GM19397 (cell line): ENCODE measurements at regions not wholly inside any gene's neighbourhood (a gene's known extent, or its start where the extent isn't known, plus 50 kb on each side); places are given as distances from the start of the nearest gene placed in this dataset.

ENCODE experiments used
- ATAC-seq: cut with Tn5 transposase; IDR thresholded peaks from one replicate; pipeline ENCODE4 v1.9.1; 2021; ENCODE audit warnings: mild to moderate bottlenecking, moderate library complexity; ENCODE audit not compliant: unreplicated experiment

DNA sequence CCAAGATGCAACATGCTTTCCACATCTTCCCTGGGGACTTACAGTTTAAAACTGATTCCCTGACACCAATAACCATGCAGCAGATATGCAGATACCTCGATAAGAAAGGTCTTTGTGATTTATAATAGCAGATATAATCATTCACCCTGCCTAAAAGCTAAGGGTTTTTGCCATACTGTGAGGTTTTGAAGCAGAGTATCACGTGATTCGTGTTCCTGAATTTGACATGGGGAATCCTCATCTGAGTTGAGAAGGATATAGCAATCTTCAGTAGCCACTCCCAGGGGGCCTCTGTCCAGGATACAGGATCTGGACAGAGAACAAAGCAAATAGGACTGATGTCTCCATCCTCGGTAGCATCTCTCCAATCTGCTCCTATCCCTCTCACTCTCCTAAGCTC, 79.1 kb upstream of the SDK2 start:
- no peak for ATAC-seq

DNA sequence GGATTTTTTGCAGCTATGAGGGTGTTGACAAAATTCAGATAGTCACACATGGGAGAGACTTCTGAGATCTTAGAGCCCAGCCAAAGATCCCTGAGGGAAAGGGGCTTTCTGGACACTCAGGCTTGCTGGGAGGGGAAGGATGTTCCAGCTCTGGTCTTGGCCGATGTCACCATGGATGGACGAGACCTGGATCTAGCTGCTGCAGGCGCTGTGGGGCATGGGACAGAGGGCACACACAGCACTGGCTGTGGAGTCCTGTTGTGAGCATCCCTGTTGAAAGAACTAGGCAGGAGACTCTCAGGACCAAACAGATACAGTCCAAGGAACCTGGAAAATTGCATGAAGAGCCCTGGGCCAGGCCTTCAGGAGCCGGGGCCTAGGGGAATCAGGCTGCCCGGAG, 80.1 kb upstream of the SDK2 start:
- no peak for ATAC-seq

DNA sequence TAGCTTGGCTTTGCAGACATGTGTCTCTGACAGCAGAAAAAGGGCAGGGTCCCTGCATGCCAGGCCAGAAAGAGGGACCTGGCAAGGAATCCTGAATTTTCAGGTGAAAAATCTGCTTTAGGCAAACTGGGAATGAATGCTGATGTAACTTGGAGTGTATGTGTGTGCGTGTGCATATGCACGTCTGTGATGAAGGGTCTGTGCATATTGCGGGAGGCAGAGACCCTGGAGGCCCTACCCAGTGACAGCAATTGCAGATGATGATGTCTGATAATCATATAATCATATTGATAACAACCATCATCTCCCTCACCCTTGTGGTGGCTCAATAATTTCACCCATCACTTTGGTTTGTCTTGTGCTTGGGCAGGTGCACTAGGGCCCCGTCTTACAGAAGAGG, 80.7 kb upstream of the SDK2 start:
- no peak for ATAC-seq

DNA sequence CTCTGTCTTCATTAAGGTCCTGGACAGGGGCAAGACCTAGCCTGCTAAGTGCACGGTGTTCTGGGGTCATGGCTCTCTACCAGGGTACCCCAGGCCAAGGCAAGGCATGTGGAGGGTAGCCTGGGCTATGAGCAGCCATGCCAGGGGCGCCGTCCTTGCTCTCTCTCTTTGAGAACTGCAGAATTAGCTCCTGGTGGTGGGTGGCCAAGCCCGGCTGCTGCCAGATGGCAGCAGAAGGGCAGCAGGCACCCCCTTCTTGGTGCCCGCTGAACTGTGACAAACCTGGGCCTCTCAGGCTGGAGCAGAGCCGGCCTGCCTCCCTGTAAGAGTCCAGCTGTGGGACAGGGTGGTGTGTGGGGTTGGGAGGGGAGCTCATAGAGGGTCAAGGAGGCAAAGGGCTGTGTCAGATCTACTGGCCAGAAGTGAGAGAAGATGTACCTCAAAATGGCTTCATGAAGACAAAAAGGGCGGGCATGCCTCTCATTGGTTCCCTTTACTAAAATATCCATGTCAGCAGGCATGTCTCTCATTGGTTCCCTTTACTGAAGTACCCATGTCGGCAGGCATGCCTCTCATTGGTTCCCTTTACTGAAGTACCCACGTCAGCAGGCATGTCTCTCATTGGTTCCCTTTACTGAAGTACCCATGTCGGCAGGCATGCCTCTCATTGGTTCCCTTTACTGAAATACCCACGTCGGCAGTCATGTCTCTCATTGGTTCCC, 81.7 kb upstream of the SDK2 start:
- ATAC-seq, result no peak

DNA sequence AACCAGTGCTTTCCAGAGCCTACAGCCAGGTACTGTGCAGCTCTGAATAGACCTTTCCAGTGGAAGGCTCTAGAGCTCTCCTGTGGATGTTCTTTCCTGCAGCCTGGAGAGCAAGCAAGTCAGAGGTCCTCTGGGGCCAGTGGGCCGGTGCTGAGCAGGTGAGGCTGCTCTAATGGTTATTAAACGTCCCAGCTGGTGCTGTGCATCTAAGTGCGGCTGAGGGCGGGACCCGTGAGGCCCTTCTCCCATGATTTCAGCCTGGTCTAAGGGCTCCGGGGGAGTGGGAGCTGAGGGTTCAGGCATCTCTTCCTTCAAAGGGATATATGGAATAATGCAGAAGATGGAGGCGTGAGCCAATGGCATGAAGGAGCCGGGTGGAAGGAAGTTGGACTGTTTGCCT, 83.7 kb upstream of the SDK2 start:
- ATAC-seq, result no peak

DNA sequence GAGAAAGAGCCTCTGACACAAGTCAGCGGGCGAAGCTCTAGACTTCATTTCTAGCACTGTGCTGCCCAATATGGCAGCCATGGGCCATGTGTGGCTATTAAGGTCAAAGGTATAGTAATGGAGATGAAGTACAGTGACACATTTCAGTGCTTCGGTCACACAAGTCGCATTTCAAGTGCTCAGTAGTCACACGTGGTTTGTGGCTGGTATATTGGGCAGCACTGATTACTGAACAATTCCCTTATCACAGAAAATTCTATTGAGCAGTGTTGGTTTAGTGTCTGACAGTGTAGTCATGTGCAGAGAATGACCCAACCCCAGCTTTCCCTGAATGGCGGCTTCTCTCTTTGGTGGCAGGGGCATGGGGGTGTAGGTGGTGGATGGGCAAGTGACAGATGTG, 84.9 kb upstream of the SDK2 start:
- ATAC-seq, result no peak

DNA sequence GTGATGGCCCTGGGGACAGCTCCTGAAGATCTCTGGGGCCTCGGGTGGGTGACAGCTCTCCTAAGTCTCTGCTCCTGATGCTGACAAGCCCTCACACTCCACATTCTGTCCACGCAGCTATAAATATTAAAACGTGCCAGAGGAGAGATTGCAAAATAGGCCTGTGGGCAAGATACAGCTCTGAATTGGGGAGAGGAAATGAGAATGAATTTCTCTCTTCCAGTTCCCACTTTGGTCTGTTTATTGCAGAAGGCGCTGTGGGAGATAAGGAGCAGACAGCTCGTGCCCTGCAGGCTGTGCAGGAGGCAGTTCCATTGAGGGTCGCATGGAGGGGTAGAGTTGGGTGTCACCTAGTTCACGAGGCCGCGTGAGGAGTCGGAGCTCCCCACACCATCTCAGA, 87.5 kb upstream of the SDK2 start:
- ATAC-seq, result no peak

DNA sequence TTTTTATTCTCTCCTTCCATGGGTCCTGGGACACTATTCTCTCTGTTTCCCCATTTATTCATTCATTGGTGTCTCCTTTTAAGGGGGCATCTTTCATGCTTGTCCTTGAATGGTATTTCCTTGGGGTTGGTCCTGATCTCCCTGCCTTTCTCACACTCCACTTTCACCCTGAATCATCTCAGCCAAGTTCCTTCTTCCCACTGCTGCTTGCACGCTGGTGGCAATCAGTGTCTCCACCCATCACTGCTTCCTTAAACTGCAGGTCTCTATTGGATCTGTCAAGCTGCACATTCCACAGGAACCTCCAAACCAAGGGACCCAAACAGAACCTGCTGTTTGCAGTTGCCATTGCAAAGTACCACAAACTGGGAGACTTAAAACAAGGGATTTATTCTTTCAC, 89.3 kb upstream of the SDK2 start:
- no peak for ATAC-seq

DNA sequence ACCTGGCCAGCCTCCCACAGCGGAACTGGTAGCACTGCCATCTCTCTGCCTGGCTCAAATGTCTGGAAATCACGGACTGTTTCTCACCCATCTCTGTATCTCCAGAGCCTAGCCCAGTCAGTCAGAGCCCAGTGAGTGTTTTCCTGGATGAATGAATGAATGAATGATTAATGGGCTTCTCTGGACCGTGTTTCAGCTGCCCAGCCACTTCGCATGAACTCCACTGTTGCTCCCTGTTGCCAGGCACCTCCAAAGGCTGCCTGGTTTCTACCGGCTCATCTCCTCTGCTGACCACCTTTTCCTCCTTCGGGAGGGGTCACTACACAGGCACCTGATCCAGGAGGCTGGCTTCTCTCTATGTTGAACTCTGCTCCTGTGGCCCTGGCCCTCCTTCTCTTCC, 91.0 kb upstream of the SDK2 start:
- no peak for ATAC-seq

DNA sequence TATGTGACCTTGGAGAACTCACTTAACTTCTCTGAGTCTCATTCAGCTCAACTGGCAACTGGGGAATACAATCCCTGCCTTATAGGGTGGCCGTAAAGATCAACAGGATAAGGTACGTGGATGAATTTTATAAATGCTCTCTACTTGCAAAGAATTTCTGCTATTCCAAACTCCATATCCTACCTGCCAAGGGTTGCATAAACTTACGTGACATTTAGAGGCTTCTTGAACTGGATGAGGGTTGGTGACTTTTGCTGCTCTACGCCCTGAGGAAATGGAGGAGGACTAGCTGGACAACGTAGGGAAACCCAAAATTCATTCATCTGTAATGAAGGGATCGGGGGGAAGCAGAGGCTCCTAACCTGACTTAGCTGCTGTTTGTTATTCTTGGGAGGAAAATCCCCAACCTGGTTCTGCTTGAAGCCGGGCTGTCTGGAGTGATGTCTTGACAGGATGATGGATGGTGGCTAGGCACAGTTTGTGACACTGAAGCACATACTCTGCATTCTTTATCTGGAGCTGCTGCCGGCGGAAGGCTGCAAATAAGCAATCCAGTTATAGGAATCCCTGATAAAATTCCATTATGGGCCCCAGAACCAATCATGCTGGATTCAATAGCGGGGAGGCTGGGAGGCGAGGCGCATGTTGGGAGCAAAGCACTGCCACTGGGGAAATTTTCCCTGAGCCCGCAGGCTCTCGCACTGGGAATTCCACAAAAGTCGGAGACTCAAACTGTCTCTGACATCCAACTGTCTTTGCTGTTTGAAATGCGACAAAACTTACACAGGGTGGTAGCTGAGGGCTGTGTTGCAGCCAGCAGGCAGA, 94.7 kb upstream of the SDK2 start:
- no peak for ATAC-seq

DNA sequence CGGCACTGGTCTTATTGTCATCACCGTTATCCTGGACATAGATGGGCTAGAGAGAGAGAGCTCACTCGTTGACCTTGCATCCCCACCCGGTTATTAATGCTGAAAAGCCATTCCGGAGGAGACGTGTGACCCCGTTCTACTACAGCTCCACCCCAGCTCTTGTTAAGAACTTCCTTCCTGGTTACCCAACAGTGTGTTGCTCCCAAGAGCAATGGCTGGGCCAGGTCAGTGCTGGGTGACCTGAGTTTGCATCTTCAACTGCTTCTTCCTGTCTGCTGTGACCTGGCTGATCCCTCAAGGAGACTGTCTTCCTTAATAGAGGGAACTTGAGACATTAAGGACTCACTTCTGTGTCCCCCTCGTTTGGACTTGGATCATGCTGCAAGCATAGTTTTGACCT, 96.1 kb upstream of the SDK2 start:
- no peak for ATAC-seq

DNA sequence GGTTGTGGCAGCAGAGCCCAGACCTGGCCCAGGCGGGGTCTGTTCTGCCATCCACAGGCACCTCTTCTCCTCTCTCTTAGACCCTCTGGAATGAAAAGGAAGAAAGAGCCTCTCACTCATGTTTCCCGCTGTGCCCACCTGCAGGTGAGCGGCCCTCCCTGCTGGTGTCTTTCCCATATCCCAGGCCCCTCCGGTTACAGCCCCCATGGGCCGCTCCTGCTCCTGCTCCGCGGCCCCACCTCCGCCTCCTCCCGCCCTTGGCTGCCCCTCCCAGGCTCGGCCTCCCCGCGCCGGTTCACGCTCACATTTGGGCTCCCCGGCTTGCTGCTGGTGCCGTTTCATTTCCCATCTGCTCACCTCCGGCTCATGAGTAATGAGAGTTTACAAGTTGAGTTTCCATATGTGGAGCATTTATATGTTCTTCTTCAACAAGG, 98.7 kb upstream of the SDK2 start:
- no peak for ATAC-seq

DNA sequence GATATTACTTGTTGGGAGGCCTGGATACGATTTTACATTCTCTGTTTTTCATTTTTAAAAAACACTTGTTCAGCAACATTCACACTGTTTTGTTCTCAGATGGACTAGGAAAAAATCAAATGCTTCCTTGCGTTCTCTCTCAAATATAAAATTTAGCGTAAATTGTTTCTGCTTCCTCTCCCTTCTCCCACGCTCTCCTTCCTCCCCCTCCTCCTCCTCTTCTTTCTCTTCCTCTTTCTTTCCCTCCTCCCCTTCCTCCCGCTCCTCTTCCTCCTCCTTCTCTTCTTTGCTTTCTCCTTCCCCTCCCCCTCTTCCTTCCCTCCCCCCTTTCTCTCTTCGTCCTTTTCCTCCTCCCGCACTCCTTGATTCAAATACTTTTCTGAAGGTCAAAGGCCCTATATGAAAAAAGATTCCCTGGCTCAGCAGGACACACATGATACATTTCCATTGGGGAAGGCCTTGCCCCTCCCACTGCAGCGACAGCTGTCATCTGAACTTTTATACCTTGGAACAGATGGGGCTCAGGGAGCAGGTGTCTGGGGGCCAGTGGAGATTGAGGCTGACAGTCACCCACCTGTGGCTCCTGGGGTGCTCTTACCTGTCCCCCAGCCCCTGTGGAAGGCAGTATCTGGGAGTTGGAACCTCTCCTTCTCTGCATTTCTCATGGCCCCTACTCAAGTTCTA, 99.4 kb upstream of the SDK2 start:
- no peak for ATAC-seq

DNA sequence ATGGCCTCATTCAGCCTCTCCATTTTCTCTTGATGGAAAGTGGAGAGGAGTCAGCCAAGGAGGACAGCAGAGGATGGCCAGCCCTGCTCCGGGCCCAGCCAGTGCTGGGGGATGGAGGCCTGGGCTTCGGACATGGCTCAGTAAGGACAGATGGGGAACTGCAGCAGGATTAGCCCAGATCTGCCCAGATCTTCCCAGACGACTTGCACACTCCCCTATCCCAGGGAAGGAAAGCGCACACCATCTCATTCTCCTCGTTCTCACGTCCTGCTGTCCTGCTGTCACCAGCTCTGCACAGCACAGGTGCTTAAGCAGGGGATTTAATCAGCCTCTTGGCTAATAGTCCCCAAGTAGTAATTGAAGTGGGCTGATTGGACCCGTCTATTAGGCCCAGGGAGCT, 100.2 kb upstream of the SDK2 start:
- no peak for ATAC-seq

DNA sequence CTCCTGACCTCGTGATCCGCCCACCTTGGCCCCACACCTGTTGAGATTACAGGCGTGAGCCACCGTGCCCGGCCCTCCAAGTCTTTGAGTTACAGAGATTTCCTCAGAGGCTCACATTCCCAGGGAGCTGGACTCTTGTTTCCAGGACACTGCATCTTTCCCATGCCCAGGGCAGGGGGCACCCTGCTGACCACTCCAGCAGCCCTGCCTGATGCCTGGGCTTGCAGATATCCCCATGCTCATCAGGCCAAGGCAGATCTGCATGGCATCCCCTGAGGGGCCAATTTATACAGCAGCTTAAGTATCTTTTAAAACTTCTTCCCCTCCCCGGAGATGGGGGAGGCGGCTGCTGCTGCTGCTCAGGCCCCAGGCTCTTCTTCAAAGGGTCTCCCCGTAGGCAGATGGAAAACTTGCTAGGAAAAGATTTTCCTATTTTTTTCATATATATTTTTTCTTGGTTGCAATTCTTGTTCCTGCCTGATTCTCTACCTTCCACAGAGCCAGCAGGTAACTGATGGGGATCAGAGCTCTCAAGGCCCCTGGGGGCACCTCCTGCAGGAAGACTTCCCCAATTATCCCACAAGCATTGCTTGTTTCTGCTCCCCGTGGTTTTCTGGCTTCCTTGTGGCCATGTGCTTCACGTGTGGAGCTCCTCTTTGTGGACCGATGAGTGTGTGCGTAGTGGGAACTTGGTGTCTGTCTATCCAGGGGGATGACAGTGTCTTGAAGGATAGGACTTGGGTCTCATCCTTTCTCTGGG, 102.2 kb upstream of the SDK2 start:
- no peak for ATAC-seq

DNA sequence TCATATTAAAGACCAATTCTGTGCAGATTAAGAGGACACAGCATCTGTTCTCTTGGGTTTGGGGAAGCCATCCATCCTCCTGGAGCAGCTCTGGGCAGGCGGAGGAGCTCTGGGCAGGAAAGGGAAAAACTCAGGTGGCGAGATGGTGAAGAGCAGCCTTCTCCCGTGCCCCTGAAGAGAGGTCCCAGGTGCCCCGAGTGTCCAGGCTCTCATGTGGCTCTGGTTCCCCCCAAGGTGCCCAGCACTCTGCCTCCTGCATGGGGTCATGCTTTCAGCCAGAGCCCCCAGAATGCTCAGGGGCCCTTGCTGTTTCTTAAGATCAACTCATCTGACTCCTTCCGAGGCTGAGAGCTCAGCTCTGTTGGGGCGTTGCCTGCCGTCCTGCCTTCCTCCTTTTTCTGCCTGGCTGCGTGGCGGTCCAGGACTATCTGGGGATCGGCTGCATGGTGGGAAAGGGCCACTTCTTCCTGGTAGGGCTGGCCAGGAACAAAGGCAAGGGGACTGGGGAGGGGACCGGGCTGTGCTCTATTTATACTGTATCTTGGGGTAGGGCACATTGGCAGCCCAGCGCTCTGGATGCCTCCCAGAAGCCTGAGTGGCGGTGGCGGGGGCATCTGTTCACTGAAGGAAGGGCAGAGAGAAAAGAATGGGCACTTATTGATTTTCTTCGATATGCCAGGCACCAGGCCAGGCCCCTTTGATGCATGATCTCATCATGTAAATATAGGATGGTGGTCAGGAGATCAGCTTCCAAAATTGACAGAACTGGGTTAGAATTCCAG, 103.2 kb upstream of the SDK2 start:
- no peak for ATAC-seq

DNA sequence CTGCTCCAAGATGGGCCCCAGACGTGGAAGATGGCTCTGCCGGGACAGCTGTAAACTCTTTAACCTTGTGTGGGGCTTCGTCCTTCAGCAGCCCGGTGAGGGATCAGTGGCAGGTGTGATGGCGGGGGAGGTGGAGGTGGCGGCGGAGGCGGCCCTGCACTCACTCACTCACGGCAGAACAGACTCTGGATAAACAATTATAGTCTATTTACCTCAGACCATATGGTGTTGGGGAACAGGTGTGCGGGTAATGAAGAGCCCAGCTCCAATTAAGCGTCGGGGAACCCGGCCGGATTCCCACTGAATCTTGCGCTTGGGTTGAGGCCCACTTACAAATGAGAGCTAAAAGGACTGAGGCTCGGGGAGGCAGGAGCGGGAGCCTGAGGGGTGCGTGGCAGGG, 104.3 kb upstream of the SDK2 start:
- ATAC-seq, result no peak

DNA sequence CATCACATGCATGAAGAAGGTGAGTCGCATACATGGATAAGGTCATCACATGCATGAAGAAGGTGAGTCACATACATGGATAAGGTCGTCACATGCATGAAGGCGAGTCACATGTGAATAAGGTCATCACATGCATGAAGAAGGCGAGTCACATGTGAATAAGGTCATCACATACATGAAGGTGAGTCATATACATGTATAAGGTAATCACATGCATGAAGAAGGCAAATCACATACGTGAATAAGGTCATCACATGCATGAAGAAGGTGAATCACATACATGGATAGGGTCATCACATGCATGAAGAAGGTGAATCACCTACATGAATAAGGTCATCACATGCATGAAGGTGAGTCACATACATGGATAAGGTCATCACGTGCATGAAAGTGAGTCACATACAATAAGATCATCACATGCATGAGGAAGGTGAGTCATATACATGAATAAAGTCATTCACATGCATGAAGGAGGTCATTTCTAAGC, 105.1 kb upstream of the SDK2 start:
- ATAC-seq, result no peak

DNA sequence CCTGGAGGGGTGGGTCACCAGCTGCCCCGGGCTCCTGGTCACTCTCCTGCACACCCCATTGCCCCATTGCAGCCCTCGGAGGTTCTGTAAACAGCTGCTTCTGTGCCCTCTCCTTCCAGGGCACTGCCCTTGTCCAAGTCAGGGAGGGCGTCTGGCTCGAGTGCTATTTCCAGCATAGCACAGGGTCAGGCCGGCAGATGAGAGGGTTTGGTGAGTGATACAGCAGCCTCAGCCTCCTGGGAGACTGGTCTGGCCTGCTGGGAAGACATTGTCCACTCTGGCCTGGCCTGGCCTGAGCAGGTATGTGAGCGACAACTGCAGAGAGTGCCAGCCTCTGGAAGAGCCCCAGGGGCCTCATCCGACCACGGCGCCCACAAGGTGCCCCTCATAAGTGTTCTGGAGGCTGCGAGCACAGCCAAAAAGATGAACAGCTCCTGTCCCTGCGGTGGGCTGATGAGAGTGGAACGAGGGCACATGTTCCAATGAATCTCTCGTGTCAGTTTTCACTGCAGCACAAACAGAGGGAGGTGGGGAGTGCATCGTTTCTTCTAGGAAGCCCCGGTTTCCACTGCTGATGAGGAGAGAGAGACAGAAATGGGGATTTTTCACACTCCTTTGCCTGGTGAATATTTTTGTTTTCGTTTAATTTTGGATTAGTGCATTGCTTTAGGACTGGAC, 105.8 kb upstream of the SDK2 start:
- ATAC-seq, result no peak

DNA sequence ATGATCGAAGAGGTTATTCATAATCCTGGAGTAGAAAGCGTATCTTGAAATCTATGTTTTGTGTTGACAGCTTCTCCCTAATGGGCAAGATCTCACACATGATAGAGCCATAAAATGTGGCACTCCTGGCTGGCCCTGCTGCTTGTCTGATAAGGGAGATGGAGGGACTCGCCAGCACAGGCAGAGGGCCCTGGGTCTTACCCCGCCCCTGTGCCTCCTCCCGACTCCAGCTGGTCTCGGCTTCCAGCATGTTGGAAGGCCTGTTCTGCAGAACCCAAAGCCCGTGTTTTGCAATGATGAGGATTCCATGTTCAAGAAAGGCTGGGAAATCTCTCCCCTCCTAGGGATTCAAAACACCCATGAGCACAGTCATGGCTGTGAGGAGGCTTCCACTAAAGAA, 106.7 kb upstream of the SDK2 start:
- ATAC-seq, result no peak
